Fibroblast of skin of abdomen (primary cell): ENCODE measurements at regions not wholly inside any gene's neighbourhood (a gene's known extent, or its start where the extent isn't known, plus 50 kb on each side); places are given as distances from the start of the nearest gene placed in this dataset.
A peak's percentile ranks its signal among the peaks of the same experiment; 100 is the strongest.
"Not testable (repeated sequence)": the region's sequence is repeated elsewhere in the genome, so short reads cannot be mapped to it uniquely, and the experiment has no call there.

ENCODE experiments used
- DNase-seq: peaks from one replicate; pipeline ENCODE4 v3.0.0-alpha.2; 2013

GRCh38 chr2:12606472-12607000, 110.2 kb upstream of the TRIB2 start:
- DNase-seq: peak; percentile 71

GRCh38 chr2:12607971-12608370, 108.8 kb upstream of the TRIB2 start:
- peak; percentile 42 for DNase-seq

- no peak for DNase-seq
Measured at GRCh38 chr2:12610314-12610713, 106.4 kb upstream of the TRIB2 start.

DNA sequence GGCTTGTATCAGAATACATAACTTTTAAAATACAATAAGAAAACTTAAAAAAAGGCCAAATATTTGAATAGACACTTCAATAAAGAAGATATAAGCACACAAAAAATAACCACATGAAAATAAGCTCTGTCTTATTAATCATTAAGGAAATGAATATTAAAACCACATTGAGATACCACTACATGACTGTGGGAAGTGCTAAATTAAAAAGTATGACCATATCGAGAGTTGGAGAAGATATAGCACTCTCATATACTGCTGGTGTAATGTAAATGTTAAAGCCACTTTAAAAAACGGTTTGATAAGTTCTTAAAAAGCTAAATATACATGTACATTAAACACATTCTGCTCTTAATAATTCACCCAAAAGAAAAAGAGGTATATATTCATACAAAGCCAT, 104.6 kb upstream of the TRIB2 start:
- DNase-seq: no peak

- no peak for DNase-seq
Measured at GRCh38 chr2:12612671-12613070, 104.1 kb upstream of the TRIB2 start.

GRCh38 chr2:12613137-12613835, 103.5 kb upstream of the TRIB2 start:
- DNase-seq: no peak

GRCh38 chr2:12615509-12615908, 101.2 kb upstream of the TRIB2 start:
- DNase-seq: no peak

GRCh38 chr2:12616456-12617156, 100.1 kb upstream of the TRIB2 start:
- no peak for DNase-seq

- no peak for DNase-seq
Measured at GRCh38 chr2:12617366-12617765, 99.4 kb upstream of the TRIB2 start.

GRCh38 chr2:12617853-12618252, 98.9 kb upstream of the TRIB2 start:
- no peak for DNase-seq

- no peak for DNase-seq
Measured at GRCh38 chr2:12618576-12618975, 98.2 kb upstream of the TRIB2 start.

GRCh38 chr2:12619975-12620374, 96.8 kb upstream of the TRIB2 start:
- peak; percentile 88 for DNase-seq

- DNase-seq: no peak
Measured at GRCh38 chr2:12620759-12621158, 96.0 kb upstream of the TRIB2 start.

GRCh38 chr2:12623051-12623450, 93.7 kb upstream of the TRIB2 start:
- no peak for DNase-seq

DNA sequence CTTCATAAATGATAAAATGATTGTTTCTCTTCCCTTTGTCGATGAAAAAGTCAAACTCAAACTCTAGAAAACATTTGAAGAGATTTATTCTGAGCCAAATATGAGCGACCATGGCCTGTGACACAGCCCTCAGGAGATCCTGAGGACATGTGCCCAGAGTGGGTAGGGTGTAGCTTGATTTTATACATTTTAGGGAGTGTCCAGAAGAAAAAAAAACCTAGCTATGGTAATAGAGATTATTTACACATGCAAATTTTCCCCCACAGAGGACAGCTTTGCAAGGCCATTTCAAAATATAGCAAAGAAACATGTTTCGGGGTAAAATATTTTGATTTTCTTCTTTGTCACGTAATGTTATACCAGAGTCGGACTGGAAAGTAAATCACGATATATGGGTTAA, 92.4 kb upstream of the TRIB2 start:
- DNase-seq: no peak

DNA sequence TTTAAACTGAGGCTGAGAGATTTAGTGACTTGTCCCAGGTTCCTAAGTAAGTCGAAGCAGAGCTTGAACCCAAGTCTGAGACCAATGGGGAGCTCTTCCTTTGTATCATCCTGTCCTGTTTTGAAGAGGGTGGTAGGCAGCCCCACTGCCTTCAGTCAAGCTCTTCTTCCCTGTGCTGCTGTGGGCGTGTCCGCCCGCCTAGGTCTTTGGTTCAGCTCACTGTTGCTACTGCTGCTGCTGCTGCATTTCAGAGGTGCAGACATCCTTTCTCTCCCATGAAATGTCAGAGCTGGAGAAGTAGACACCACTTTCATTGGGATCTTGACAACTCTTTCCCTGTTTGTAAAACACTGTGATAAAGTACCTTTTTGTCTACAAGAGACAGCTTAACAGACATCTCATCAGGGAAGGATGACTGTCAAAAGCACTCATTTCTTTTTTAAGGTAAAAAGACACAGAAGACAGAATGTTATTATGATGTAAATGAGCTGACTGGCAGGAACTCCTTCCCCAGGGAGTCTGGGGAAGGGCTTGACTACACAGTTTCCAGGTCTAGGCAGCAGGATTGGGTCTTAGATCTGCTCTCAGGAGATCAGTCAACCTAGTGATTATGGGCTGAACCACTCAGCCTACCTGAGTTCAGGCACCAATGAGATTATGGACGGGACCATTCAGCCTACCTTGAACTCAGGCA, 91.7 kb upstream of the TRIB2 start:
- DNase-seq: no peak

DNA sequence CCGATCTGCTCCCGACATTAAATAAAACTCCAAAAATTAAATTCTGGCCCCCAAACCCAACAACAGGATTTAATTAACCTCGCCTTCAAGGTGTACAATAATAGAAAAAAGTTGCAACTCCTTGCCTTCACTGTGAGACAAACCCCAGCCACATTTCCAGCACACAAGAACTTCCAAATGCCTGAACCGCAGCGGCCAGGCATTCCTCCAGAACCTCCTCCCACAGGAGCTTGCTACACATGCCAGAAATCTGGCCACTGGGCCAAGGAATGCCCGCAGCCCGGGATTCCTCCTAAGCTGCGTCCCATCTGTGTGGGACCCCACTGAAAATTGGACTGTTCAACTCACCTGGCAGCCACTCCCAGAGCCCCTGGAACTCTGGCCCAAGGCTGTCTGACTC, 88.2 kb upstream of the TRIB2 start:
- not testable (repeated sequence) for DNase-seq

- DNase-seq: peak; percentile 60
Measured at GRCh38 chr2:12636837-12637581, 79.7 kb upstream of the TRIB2 start.

GRCh38 chr2:12637754-12638153, 79.0 kb upstream of the TRIB2 start:
- DNase-seq: peak; percentile 31

- no peak for DNase-seq
Measured at GRCh38 chr2:12641441-12641840, 75.3 kb upstream of the TRIB2 start.

- DNase-seq: no peak
Measured at GRCh38 chr2:12642332-12642731, 74.4 kb upstream of the TRIB2 start.

GRCh38 chr2:12642859-12643258, 73.9 kb upstream of the TRIB2 start:
- DNase-seq: no peak
